Immature natural killer cell (primary cell): ENCODE measurements at regions not wholly inside any gene's neighbourhood (a gene's known extent, or its start where the extent isn't known, plus 50 kb on each side); places are given as distances from the start of the nearest gene placed in this dataset.

Experiments
- DNase-seq, 3 donors: peaks; one replicate each; pipeline ENCODE4 v3.0.0; 2022; ENCODE audit warnings: mixed read lengths in 1 of 3
- H3K27ac Mint-ChIP-seq, 6 donors: one replicate each; pipeline ENCODE4 v1.8.0; 2020; ENCODE audit warnings: mixed read lengths in 6 of 6, mild to moderate bottlenecking in 5 of 6, inconsistent platforms in 4 of 6, moderate library complexity in 3 of 6
- H3K27me3 Mint-ChIP-seq, 3 donors: one replicate each; pipeline ENCODE4 v1.8.0; 2020 to 2021; ENCODE audit warnings: low read depth in 3 of 3, mild to moderate bottlenecking in 3 of 3, mixed read lengths in 3 of 3, moderate library complexity in 3 of 3, inconsistent platforms in 1 of 3
- H3K36me3 Mint-ChIP-seq, 3 donors: one replicate each; pipeline ENCODE4 v1.8.0; 2020; ENCODE audit warnings: mixed read lengths in 3 of 3, inconsistent platforms in 2 of 3, mild to moderate bottlenecking in 2 of 3
- H3K4me1 Mint-ChIP-seq, 2 donors: one replicate each; pipeline ENCODE4 v1.8.0; 2020; ENCODE audit warnings: inconsistent platforms in 2 of 2, mild to moderate bottlenecking in 2 of 2, mixed read lengths in 2 of 2, moderate library complexity in 1 of 2
- H3K4me3 Mint-ChIP-seq, 5 donors: one replicate each; pipeline ENCODE4 v1.8.0; 2020; ENCODE audit warnings: mild to moderate bottlenecking in 5 of 5, mixed read lengths in 5 of 5, inconsistent platforms in 3 of 5, moderate library complexity in 3 of 5
- H3K9me3 Mint-ChIP-seq, 6 donors: one replicate each; pipeline ENCODE4 v1.8.0; 2020; ENCODE audit warnings: mild to moderate bottlenecking in 6 of 6, mixed read lengths in 6 of 6, inconsistent platforms in 4 of 6, moderate library complexity in 3 of 6

GRCh38 chr9:108389056-108389455 is 466.7 kb downstream of the ACTL7B start:
- Mint-ChIP-seq H3K36me3 (no peaks in the 10 kb centered on the region), H3K4me3 (no peak overlapping the region), H3K27ac (no peak overlapping the region), H3K27me3 (no peaks in the 10 kb centered on the region), H3K9me3 (peaks cover 4 to 21% (median 8%) of the 10 kb centered on the region in 6 donors), H3K4me1 (no peaks in the 10 kb centered on the region)
- no peak for DNase-seq

DNA sequence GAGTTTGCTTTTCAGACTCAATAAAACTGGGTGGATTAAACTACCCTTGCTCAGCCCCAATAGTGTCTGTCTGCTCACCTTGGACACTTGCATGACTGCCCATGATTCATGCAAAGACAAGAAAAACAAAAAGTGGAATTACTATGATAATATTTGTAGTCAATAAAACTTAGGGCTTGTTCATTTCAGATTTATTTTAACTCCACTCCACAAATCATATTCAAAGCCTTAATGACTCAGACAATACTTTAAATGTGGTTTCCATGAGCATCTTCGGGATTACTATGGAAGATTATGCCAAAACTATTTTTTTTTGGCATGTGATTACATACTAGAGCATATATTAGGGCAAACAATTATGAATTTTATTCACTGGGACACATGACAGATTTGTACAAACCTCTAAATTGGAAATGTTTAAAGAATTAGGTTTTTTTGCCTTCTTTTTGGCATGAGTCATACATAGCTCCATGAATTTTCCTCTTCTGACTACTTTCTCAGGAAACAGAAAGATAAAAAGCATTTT is 468.9 kb downstream of the ACTL7B start:
- no peak overlapping the region for H3K4me3 Mint-ChIP-seq
- peaks cover 0 to 5% (median 0%) of the 10 kb centered on the region in 3 donors for H3K27me3 Mint-ChIP-seq
- no peak for DNase-seq

GRCh38 chr9:108386032-108386431 is 469.8 kb downstream of the ACTL7B start:
- Mint-ChIP-seq H3K4me3 (no peak overlapping the region), H3K9me3 (peaks cover 4 to 32% (median 8%) of the 10 kb centered on the region in 6 donors), H3K4me1 (no peaks in the 10 kb centered on the region), H3K36me3 (no peaks in the 10 kb centered on the region), H3K27me3 (peaks cover 0 to 5% (median 3%) of the 10 kb centered on the region in 3 donors), H3K27ac (no peak overlapping the region)
- DNase-seq, result no peak

More for the DNA sequence above, 468.9 kb downstream of the ACTL7B start:
- Mint-ChIP-seq H3K4me1 (no peaks in the 10 kb centered on the region), H3K27ac (no peak overlapping the region), H3K36me3 (no peaks in the 10 kb centered on the region), H3K9me3 (peaks cover 4 to 28% (median 9%) of the 10 kb centered on the region in 6 donors)

GRCh38 chr9:108383796-108384195 is 472.0 kb downstream of the ACTL7B start:
- no peak overlapping the region for H3K27ac Mint-ChIP-seq

DNA sequence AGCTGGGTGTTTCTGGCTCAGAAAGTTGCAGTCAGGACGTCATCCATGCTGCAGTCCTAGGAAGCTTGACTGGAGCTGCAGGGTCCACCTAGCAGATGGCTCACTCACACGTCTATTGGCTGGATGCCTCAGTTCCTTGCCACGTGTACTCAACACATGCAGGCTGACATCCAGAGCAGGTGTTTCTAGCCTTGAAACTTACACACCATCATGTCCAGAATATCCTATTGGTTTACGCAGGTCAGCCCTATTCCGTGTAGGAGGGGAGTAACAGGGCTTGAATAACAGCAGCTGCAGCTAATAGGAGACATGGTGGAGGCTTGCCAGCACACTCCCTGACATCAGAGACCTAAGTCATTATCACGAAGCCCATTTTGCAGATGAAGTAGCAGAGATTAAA is 473.5 kb downstream of the ACTL7B start:
- no peaks in the 10 kb centered on the region for H3K36me3 Mint-ChIP-seq
- no peak for DNase-seq
- no peaks in the 10 kb centered on the region for H3K4me1 Mint-ChIP-seq
- peaks cover 0 to 36% (median 8%) of the 10 kb centered on the region in 6 donors for H3K9me3 Mint-ChIP-seq
- no peak overlapping the region for H3K27ac Mint-ChIP-seq
- H3K4me3 Mint-ChIP-seq, result no peak overlapping the region
- H3K27me3 Mint-ChIP-seq, result peaks cover 0 to 5% (median 3%) of the 10 kb centered on the region in 3 donors

More at GRCh38 chr9:108383796-108384195, 472.0 kb downstream of the ACTL7B start:
- no peaks in the 10 kb centered on the region for H3K36me3 Mint-ChIP-seq
- H3K9me3 Mint-ChIP-seq, result peaks cover 0 to 34% (median 9%) of the 10 kb centered on the region in 6 donors
- no peak for DNase-seq
- H3K4me1 Mint-ChIP-seq, result no peaks in the 10 kb centered on the region
- H3K4me3 Mint-ChIP-seq, result no peak overlapping the region
- H3K27me3 Mint-ChIP-seq, result peaks cover 0 to 5% (median 3%) of the 10 kb centered on the region in 3 donors

DNA sequence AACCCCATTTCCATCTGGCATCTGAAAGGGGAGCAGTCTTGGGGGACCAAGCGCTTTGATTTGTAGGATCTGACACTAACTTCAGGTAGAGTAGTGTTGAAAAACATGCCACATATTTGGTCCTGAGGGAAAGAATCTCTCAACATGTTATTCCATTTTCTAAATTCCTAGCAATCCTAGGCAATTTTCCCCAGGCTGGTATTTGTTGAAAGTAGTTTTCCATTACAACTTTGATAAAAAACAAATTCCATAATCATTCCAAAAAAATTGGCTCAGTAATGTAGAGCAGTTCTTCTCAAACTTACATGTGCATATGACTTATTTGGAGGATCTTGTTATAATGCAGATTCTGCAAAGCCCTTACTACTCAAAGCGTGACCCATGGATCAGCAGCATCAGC is 477.9 kb downstream of the ACTL7B start:
- Mint-ChIP-seq H3K27ac (no peak overlapping the region), H3K9me3 (peaks cover 4 to 52% (median 12%) of the 10 kb centered on the region in 6 donors), H3K36me3 (no peaks in the 10 kb centered on the region), H3K4me1 (no peaks in the 10 kb centered on the region), H3K27me3 (peaks cover 0 to 3% (median 2%) of the 10 kb centered on the region in 3 donors), H3K4me3 (no peak overlapping the region)
- DNase-seq, result no peak

DNA sequence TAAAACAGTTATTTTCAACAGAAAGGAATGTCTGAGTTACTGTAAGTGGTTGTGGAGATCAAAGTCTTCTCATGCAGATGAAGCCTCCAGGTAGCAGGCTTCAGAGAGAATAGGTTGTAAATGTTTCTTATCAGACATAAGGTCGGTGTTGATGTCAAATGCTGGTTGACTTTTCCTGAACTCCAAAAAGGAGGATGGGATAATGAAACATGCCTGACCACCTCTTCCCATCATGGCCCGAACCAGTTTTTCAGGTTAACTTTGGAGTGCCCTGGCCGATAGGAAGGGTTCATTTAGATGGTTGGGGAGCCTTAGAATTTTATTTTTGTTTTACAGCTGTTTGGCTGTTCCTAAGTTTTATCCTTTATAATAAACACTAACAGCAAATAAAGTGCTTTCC is 478.4 kb downstream of the ACTL7B start:
- no peaks in the 10 kb centered on the region for H3K36me3 Mint-ChIP-seq
- no peak overlapping the region for H3K27ac Mint-ChIP-seq
- peaks cover 0 to 3% (median 0%) of the 10 kb centered on the region in 3 donors for H3K27me3 Mint-ChIP-seq
- peaks cover 8 to 57% (median 13%) of the 10 kb centered on the region in 6 donors for H3K9me3 Mint-ChIP-seq
- no peak for DNase-seq
- H3K4me1 Mint-ChIP-seq, result no peaks in the 10 kb centered on the region
- no peak overlapping the region for H3K4me3 Mint-ChIP-seq

DNA sequence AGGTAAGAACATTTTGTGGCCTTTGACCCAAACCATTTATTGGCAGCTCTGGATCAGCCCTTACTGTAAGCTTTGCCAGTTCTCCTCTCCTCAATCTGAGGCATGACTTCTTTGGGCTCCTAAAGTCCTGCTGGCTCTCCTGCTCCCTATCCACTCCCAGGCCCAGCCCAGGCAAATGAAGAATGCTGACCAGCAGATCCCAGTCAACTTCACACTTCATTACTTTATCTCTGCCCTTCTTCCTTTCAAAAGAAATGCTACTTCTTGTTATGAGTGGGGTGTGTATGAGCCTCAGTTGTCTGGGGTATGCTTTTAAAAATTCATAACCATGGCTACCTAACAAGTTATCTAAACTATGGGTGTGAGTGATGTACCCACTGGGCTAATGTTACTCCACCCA is 479.6 kb downstream of the ACTL7B start:
- H3K9me3 Mint-ChIP-seq, result peaks cover 11 to 56% (median 14%) of the 10 kb centered on the region in 6 donors
- H3K27me3 Mint-ChIP-seq, result peaks cover 0 to 3% (median 0%) of the 10 kb centered on the region in 3 donors
- no peak for DNase-seq
- no peak overlapping the region for H3K27ac Mint-ChIP-seq
- H3K4me3 Mint-ChIP-seq, result no peak overlapping the region
- no peaks in the 10 kb centered on the region for H3K4me1 Mint-ChIP-seq
- no peaks in the 10 kb centered on the region for H3K36me3 Mint-ChIP-seq

- peaks cover 0 to 3% (median 0%) of the 10 kb centered on the region in 3 donors for H3K36me3 Mint-ChIP-seq
- no peak overlapping the region for H3K4me3 Mint-ChIP-seq
- no peaks in the 10 kb centered on the region for H3K4me1 Mint-ChIP-seq
- H3K27me3 Mint-ChIP-seq, result peaks cover 0 to 3% (median 0%) of the 10 kb centered on the region in 3 donors
- no peak overlapping the region for H3K27ac Mint-ChIP-seq
- H3K9me3 Mint-ChIP-seq, result peaks cover 10 to 51% (median 16%) of the 10 kb centered on the region in 6 donors
- no peak for DNase-seq
These were observed 481.2 kb downstream of the ACTL7B start for GRCh38 chr9:108374626-108375025.

DNA sequence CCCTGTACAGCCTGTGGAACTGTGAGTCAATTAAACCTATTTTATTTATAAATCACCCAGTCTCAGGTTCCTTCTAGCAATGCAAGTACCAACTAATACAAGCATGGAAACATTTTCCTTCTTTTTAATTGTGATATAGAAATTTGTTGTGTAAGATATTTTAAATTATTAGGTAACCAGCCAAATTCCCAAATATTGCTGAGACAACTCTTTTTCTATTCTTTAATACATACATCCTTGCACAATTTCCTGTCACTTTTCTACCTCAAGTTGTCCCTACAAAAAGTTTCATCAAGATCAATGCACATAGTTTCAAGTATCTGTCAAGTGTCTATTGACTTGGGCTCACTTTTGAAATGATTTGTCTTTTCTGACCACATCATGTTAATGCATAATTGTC is 488.6 kb downstream of the ACTL7B start:
- Mint-ChIP-seq H3K4me1 (no peaks in the 10 kb centered on the region), H3K4me3 (no peak overlapping the region), H3K27ac (no peak overlapping the region), H3K36me3 (peaks cover 0 to 3% (median 0%) of the 10 kb centered on the region in 3 donors), H3K9me3 (peaks cover 4 to 27% (median 13%) of the 10 kb centered on the region in 6 donors), H3K27me3 (peaks cover 0 to 3% (median 0%) of the 10 kb centered on the region in 3 donors)
- no peak for DNase-seq

- H3K27me3 Mint-ChIP-seq, result peaks cover 0 to 2% (median 0%) of the 10 kb centered on the region in 3 donors
- peaks cover 3 to 30% (median 11%) of the 10 kb centered on the region in 6 donors for H3K9me3 Mint-ChIP-seq
- no peaks in the 10 kb centered on the region for H3K36me3 Mint-ChIP-seq
- no peak overlapping the region for H3K27ac Mint-ChIP-seq
- H3K4me1 Mint-ChIP-seq, result no peaks in the 10 kb centered on the region
- no peak for DNase-seq
- no peak overlapping the region for H3K4me3 Mint-ChIP-seq
These were observed 492.5 kb downstream of the ACTL7B start for GRCh38 chr9:108363311-108363710.

GRCh38 chr9:108360304-108360703 is 495.5 kb downstream of the ACTL7B start:
- H3K27ac Mint-ChIP-seq, result no peak overlapping the region
- H3K4me3 Mint-ChIP-seq, result no peak overlapping the region
- H3K9me3 Mint-ChIP-seq, result peaks cover 0 to 15% (median 7%) of the 10 kb centered on the region in 6 donors
- no peaks in the 10 kb centered on the region for H3K36me3 Mint-ChIP-seq
- H3K4me1 Mint-ChIP-seq, result no peaks in the 10 kb centered on the region
- peaks cover 0 to 2% (median 1%) of the 10 kb centered on the region in 3 donors for H3K27me3 Mint-ChIP-seq
- no peak for DNase-seq

GRCh38 chr9:108356806-108357205 is 499.0 kb downstream of the ACTL7B start:
- Mint-ChIP-seq H3K4me1 (no peaks in the 10 kb centered on the region), H3K27ac (no peak overlapping the region), H3K27me3 (peaks cover 0 to 2% (median 1%) of the 10 kb centered on the region in 3 donors), H3K4me3 (no peak overlapping the region), H3K36me3 (peaks cover 0 to 3% (median 0%) of the 10 kb centered on the region in 3 donors), H3K9me3 (peaks cover 3 to 29% (median 8%) of the 10 kb centered on the region in 6 donors)
- no peak for DNase-seq

DNA sequence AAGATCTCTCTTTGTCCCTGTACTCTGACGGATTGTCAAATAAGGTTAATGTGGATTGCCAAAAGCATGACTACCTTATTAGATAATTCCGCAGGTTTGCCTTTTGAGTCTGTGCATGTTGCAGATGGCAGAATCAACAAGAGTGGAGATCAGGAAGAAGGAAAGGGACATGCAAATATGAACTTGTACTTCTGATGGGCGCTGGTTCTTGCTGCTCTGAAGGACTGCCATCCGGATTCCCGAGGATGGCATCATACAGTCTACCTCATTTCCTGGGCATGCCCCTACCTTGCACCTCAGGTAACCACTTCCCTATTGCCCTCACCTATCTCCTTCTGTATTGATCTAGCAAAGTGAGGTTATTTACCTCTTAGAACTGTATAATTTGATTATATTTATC is 504.2 kb downstream of the ACTL7B start:
- H3K4me3 Mint-ChIP-seq, result no peak overlapping the region
- peaks cover 3 to 27% (median 8%) of the 10 kb centered on the region in 6 donors for H3K9me3 Mint-ChIP-seq
- peaks cover 0 to 3% (median 0%) of the 10 kb centered on the region in 3 donors for H3K36me3 Mint-ChIP-seq
- no peak for DNase-seq
- no peak overlapping the region for H3K27ac Mint-ChIP-seq
- H3K4me1 Mint-ChIP-seq, result no peaks in the 10 kb centered on the region
- H3K27me3 Mint-ChIP-seq, result peaks cover 0 to 1% (median 0%) of the 10 kb centered on the region in 3 donors
